NB4 (cell line): ENCODE measurements at regions not wholly inside any gene's neighbourhood (a gene's known extent, or its start where the extent isn't known, plus 50 kb on each side); places are given as distances from the start of the nearest gene placed in this dataset.

Source experiments
- DNase-seq: peaks from one replicate; pipeline ENCODE4 v3.0.0; 2010; ENCODE audit warnings: low read depth
- H3K4me3 ChIP-seq: one replicate; pipeline ENCODE4 v1.5.1; 2011; ENCODE audit warnings: mild to moderate bottlenecking, low read depth, low read length, moderate library complexity
- MYC ChIP-seq: IDR thresholded peaks from 2 replicates; pipeline ENCODE4 v1.6.1; 2011; ENCODE audit warnings: low read depth, low read length
- POLR2A ChIP-seq: IDR thresholded peaks from 2 replicates; pipeline ENCODE4 v1.6.1; 2011; ENCODE audit warnings: mild to moderate bottlenecking; ENCODE audit not compliant: insufficient read length; ENCODE audit errors: extremely low read depth
- TF ChIP-seq, protein P1 (sequence below): IDR thresholded peaks from 2 replicates; pipeline ENCODE4 v1.6.1; 2011; ENCODE audit warnings: low read depth, low read length
- TF ChIP-seq, protein P2 (sequence below): IDR thresholded peaks from one replicate; pipeline ENCODE4 v1.5.1; 2012; ENCODE audit warnings: low read depth, low read length

DNA sequence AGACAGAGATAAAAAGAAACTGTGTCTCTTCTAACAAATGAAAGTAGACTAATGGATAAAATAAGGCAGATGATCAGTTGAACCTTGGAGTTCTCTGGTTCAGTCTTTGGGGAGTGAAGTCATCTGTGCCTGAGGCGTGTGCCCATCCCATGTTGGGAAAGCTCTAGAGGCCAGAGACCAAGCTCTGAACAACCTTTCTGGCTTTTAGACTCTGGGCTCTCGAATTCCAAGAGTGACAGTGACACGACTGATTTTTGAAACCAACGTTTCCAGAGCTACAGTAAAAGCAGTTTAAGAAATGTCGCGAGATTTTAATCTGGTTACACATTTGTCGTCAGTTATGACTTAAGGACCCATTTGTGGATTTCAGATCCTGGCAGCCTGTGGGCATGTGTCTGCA, 83.7 kb upstream of the APCDD1 start:
- H3K4me3 ChIP-seq, result no peak overlapping the region
- no peak for DNase-seq
- TF ChIP-seq POLR2A (no peak), MYC (no peak)
- TF ChIP-seq, protein P1, sequence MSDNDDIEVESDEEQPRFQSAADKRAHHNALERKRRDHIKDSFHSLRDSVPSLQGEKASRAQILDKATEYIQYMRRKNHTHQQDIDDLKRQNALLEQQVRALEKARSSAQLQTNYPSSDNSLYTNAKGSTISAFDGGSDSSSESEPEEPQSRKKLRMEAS, result no peak
- TF ChIP-seq, protein P2, sequence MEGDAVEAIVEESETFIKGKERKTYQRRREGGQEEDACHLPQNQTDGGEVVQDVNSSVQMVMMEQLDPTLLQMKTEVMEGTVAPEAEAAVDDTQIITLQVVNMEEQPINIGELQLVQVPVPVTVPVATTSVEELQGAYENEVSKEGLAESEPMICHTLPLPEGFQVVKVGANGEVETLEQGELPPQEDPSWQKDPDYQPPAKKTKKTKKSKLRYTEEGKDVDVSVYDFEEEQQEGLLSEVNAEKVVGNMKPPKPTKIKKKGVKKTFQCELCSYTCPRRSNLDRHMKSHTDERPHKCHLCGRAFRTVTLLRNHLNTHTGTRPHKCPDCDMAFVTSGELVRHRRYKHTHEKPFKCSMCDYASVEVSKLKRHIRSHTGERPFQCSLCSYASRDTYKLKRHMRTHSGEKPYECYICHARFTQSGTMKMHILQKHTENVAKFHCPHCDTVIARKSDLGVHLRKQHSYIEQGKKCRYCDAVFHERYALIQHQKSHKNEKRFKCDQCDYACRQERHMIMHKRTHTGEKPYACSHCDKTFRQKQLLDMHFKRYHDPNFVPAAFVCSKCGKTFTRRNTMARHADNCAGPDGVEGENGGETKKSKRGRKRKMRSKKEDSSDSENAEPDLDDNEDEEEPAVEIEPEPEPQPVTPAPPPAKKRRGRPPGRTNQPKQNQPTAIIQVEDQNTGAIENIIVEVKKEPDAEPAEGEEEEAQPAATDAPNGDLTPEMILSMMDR, result no peak

DNA sequence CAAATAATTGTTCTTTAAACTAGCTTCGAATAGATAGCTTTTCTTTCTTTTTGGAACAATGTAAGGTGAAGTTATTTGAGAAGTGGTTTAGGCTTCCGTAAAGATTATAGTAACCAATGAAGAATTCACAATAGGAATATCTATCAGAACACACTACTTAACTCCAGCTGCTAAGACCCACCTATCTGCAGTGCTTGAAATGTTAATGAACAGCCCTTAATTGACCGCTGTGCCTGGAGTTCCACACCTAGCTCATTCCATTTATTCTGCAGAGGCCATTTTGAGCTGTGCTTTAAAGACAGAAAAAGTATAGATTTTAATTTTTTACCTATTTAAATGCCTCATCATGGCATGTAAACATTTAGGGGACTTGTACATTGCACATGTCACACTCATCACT, 83.3 kb upstream of the APCDD1 start:
- H3K4me3 ChIP-seq, result no peak overlapping the region
- no peak for DNase-seq
- TF ChIP-seq POLR2A, result no peak
- no peak for TF ChIP-seq MYC
- TF ChIP-seq, protein P1, result no peak
- TF ChIP-seq, protein P2, result no peak

DNA sequence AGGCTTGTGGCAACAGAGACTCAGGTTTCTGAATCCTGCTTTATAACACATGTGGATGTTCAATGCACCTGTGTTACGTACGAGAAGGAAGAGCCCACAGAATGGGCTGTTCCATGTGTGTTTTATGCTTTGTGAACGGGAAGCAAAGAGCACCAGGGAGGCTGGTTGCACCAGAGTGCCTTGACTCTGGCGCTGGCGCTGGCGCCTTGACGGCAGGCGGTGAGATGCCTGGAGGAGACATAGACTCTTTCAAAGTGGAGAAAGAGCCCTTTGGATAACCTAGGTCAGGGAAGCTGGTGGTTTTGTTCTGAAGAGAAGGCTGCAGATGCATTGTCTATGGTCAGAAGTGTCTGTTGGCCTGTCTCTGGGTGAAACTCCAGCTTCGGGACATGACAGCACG, 80.2 kb upstream of the APCDD1 start:
- DNase-seq, result no peak
- TF ChIP-seq POLR2A, result no peak
- no peak for TF ChIP-seq MYC
- TF ChIP-seq, protein P1, result no peak
- TF ChIP-seq, protein P2, result no peak
- no peak overlapping the region for H3K4me3 ChIP-seq

GRCh38 chr18:10374636-10375293, 79.7 kb upstream of the APCDD1 start:
- H3K4me3 ChIP-seq, result no peak overlapping the region
- DNase-seq, result no peak
- TF ChIP-seq, protein P1, result no peak
- no peak for TF ChIP-seq POLR2A
- TF ChIP-seq, protein P2, result no peak
- no peak for TF ChIP-seq MYC

DNA sequence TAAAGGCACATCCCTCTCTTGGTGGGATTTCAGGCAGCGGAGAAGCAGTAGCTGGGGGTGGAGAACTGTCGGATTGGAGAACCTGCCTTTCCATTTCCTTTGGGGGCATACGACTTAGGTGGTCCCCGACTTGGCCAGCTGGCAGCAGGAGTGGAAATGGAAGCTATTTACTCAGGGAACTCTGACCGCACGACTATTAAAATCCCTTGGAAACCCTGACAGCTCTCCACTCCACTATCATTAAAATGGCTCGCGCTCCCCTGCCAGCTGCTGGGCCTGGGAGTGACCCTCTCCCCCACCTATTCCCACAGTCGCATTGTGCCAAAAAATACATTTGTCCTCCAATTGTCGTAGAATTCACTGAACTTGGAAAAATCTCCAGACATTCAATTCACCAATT, 77.7 kb upstream of the APCDD1 start:
- TF ChIP-seq POLR2A, result no peak
- TF ChIP-seq, protein P2, result no peak
- TF ChIP-seq, protein P1, result no peak
- no peak for TF ChIP-seq MYC
- no peak overlapping the region for H3K4me3 ChIP-seq
- DNase-seq, result no peak
